Pulmonary artery endothelial cell (primary cell): ENCODE measurements at regions not wholly inside any gene's neighbourhood (a gene's known extent, or its start where the extent isn't known, plus 50 kb on each side); places are given as distances from the start of the nearest gene placed in this dataset.
"Not testable (repeated sequence)": the region's sequence is repeated elsewhere in the genome, so short reads cannot be mapped to it uniquely, and the experiment has no call there.

ENCODE experiments used
- DNase-seq: peaks from one replicate; pipeline ENCODE4 v3.0.0-alpha.2; 2011; ENCODE audit warnings: low read depth, low spot score

- DNase-seq = no peak
Measured at GRCh38 chr13:99792079-99792921, 179.3 kb downstream of the ZIC5 start.

- no peak for DNase-seq
Measured at GRCh38 chr13:99782669-99783068, 188.9 kb downstream of the ZIC5 start.

GRCh38 chr13:99778500-99778899 is 193.1 kb downstream of the ZIC5 start:
- no peak for DNase-seq

- no peak for DNase-seq
Measured at GRCh38 chr13:99777873-99778272, 193.7 kb downstream of the ZIC5 start.

GRCh38 chr13:99774644-99775043 is 196.9 kb downstream of the ZIC5 start:
- DNase-seq = no peak

GRCh38 chr13:99768986-99769385 is 202.6 kb downstream of the ZIC5 start:
- no peak for DNase-seq

- no peak for DNase-seq
Measured at GRCh38 chr13:99766641-99767045, 204.9 kb downstream of the ZIC5 start.

- no peak for DNase-seq
Measured at GRCh38 chr13:99765869-99766268, 205.7 kb downstream of the ZIC5 start.

- no peak for DNase-seq
Measured at GRCh38 chr13:99760456-99760855, 211.1 kb downstream of the ZIC5 start.

- DNase-seq = no peak
Measured at GRCh38 chr13:99759163-99759552, 212.4 kb downstream of the ZIC5 start.

- no peak for DNase-seq
Measured at GRCh38 chr13:99758460-99759162, 213.0 kb downstream of the ZIC5 start.

GRCh38 chr13:99757756-99758459 is 213.7 kb downstream of the ZIC5 start:
- DNase-seq = no peak

- DNase-seq = no peak
Measured at GRCh38 chr13:99756281-99756680, 215.3 kb downstream of the ZIC5 start.

GRCh38 chr13:99754750-99755149 is 216.8 kb downstream of the ZIC5 start:
- not testable (repeated sequence) for DNase-seq

GRCh38 chr13:99752373-99752772 is 219.2 kb downstream of the ZIC5 start:
- DNase-seq = no peak

- no peak for DNase-seq
Measured at GRCh38 chr13:99751517-99752199, 219.9 kb downstream of the ZIC5 start.

GRCh38 chr13:99750951-99751350 is 220.6 kb downstream of the ZIC5 start:
- DNase-seq = no peak

GRCh38 chr13:99749271-99750019 is 222.1 kb downstream of the ZIC5 start:
- no peak for DNase-seq

- no peak for DNase-seq
Measured at GRCh38 chr13:99747403-99747710, 224.2 kb downstream of the ZIC5 start.

- no peak for DNase-seq
Measured at GRCh38 chr13:99746637-99747402, 224.7 kb downstream of the ZIC5 start.
